ENCODE measurements at regions not wholly inside any gene's neighbourhood (a gene's known extent, or its start where the extent isn't known, plus 50 kb on each side); places are given as distances from the start of the nearest gene placed in this dataset.

DNA sequence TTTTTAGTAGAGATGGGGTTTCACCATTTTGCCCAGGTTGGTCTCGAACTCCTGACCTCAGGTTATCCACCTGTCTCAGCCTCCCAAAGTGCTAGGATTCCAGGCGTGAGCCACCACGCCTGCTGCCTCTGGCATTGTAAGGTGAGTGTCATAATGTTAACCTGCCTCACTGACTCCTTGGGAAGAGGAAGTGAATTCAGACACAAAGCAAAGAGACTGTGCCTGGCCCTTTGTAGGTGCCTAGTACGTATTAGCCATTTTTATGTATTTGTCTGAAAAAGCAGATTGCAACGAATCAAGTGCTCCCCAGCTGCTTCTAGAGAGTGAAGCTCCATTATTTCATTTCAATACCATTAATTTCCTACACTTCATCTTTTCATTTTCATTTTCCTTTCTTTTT, 260.5 kb downstream of the SAMD5 start:
- Histone ChIP-seq H3K36me3 (ENCODE audit: control insufficient read depth in 2 of 4, insufficient read depth in 4 of 4, low read length in 3 of 4) (no peaks in the 10 kb centered on the region; a peak in 1 of 8 replicates), H3K4ac (replicated peaks; ENCODE audit: insufficient read length, low read depth, low read length) (no peak overlapping the region), H2AK5ac (ENCODE audit: low read depth, low read length) (no peak overlapping the region), H3K9me3 (ENCODE audit: insufficient read depth in 2 of 2, low read depth in 1 of 2, low read length in 1 of 2) (no peaks in the 10 kb centered on the region), H3K56ac (replicated peaks; ENCODE audit: insufficient read length, low read depth, low read length) (no peak overlapping the region), H4K91ac (replicated peaks; ENCODE audit: insufficient read length, low read length) (no peak overlapping the region), H3K4me1 (replicated peaks in 1 of 4; ENCODE audit: control insufficient read depth in 3 of 4, insufficient read depth in 4 of 4, low read length in 3 of 4) (peaks cover 0 to 3% (median 0%) of the 10 kb centered on the region in 4 experiments; a peak in 1 of 7 replicates), H2BK15ac (ENCODE audit: low read length) (no peak overlapping the region), H2BK20ac (ENCODE audit: low read length) (no peak overlapping the region), H3K23ac (ENCODE audit: insufficient read length) (no peak overlapping the region), H2BK120ac (replicated peaks; ENCODE audit: low read depth, low read length) (no peak overlapping the region), H3K27ac (ENCODE audit: low read depth, low read length) (no peak overlapping the region), H3K23me2 (ENCODE audit: low read depth, low read length) (no peaks in the 10 kb centered on the region), H3K79me2 (ENCODE audit: control insufficient read depth in 1 of 2, insufficient read depth in 2 of 2, low read length in 2 of 2) (no peaks in the 10 kb centered on the region), H3K18ac (ENCODE audit: extremely low read depth, low read length) (no peak overlapping the region), H3K9ac (replicated peaks in 1 of 4; ENCODE audit: extremely low read depth in 1 of 4, low read depth in 3 of 4, low read length in 3 of 4) (no peak overlapping the region), H3K4me2 (ENCODE audit: insufficient read depth in 1 of 2, low read depth in 2 of 2, low read length in 2 of 2) (no peak overlapping the region), H4K20me1 (replicated peaks in 1 of 2; ENCODE audit: control insufficient read depth in 1 of 2, insufficient read depth in 2 of 2, low read length in 2 of 2) (no peaks in the 10 kb centered on the region), H3K79me1 (ENCODE audit: low read depth, low read length) (no peaks in the 10 kb centered on the region), H3K27me3 (replicated peaks in 1 of 4; ENCODE audit: control insufficient read depth in 3 of 4, extremely low read depth in 1 of 4, insufficient read depth in 3 of 4, low read length in 3 of 4) (no peaks in the 10 kb centered on the region), H3K14ac (ENCODE audit: insufficient read length) (no peak overlapping the region), H3K4me3 (ENCODE audit: extremely low read depth in 1 of 4, insufficient read depth in 2 of 4, low read depth in 3 of 4, low read length in 4 of 4) (no peak overlapping the region), H2BK12ac (ENCODE audit: low read depth, low read length) (no peak overlapping the region), H2BK5ac (ENCODE audit: low read depth, low read length) (no peak overlapping the region), H4K8ac (ENCODE audit: extremely low read depth, insufficient read depth, low read length) (no peak overlapping the region), H4K5ac (ENCODE audit: insufficient read length, low read depth, low read length) (no peak overlapping the region), H2AFZ (ENCODE audit: low read length) (no peak overlapping the region)
- FAIRE-seq (no peak), DNase-seq (ENCODE audit: low read depth in 1 of 2, low spot score in 2 of 2) (no peak)
- 94% methylated on average over 5 of the region's 5 CpGs; no CpG with 5 or more reads in 1 of the 2 experiments for WGBS, 2 experiments (ENCODE audit: extremely low coverage in 1 of 2, insufficient coverage in 1 of 2, insufficient read length in 1 of 2, insufficient replicate concordance in 2 of 2, low coverage in 1 of 2, low lambda C conversion rate in 2 of 2, missing lambda C conversion rate in 1 of 2)
- ChIA-PET CTCF (ENCODE audit: partially characterized antibody) (interaction anchor here (0.6 kb wide), 1 partner anchor 378 kb away, joined by 3 read pairs; no protein-coding TSS in a partner anchor), POLR2A (ENCODE audit: partially characterized antibody) (no interaction called here)
- TF ChIP-seq RNF2 (IDR thresholded peaks at IDR 0.05; ENCODE audit: borderline replicate concordance, low read depth, low read length, missing control alignments, poor library complexity, severe bottlenecking), result no peak

All from H1 (cell line).